DND-41 (cell line): ENCODE measurements at regions not wholly inside any gene's neighbourhood (a gene's known extent, or its start where the extent isn't known, plus 50 kb on each side); places are given as distances from the start of the nearest gene placed in this dataset.

ENCODE experiments used
- EZH2 ChIP-seq: IDR thresholded peaks from 3 replicates; pipeline ENCODE4 v1.6.1; 2012; ENCODE audit warnings: borderline replicate concordance, low read depth, mild to moderate bottlenecking, moderate library complexity, low read length, inconsistent platforms; ENCODE audit not compliant: severe bottlenecking
- TF ChIP-seq, protein P1 (sequence below): IDR thresholded peaks from 2 replicates; pipeline ENCODE4 v1.5.1; 2012; ENCODE audit warnings: borderline replicate concordance, low read length, moderate library complexity, mild to moderate bottlenecking; ENCODE audit not compliant: poor library complexity, severe bottlenecking; ENCODE audit errors: extremely low read depth

- TF ChIP-seq EZH2, result no peak
- TF ChIP-seq, protein P1, sequence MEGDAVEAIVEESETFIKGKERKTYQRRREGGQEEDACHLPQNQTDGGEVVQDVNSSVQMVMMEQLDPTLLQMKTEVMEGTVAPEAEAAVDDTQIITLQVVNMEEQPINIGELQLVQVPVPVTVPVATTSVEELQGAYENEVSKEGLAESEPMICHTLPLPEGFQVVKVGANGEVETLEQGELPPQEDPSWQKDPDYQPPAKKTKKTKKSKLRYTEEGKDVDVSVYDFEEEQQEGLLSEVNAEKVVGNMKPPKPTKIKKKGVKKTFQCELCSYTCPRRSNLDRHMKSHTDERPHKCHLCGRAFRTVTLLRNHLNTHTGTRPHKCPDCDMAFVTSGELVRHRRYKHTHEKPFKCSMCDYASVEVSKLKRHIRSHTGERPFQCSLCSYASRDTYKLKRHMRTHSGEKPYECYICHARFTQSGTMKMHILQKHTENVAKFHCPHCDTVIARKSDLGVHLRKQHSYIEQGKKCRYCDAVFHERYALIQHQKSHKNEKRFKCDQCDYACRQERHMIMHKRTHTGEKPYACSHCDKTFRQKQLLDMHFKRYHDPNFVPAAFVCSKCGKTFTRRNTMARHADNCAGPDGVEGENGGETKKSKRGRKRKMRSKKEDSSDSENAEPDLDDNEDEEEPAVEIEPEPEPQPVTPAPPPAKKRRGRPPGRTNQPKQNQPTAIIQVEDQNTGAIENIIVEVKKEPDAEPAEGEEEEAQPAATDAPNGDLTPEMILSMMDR, result no peak
Observed at GRCh38 chr3:83321457-83321856, 1560.0 kb upstream of the GBE1 start.
